ENCODE measurements at regions not wholly inside any gene's neighbourhood (a gene's known extent, or its start where the extent isn't known, plus 50 kb on each side); places are given as distances from the start of the nearest gene placed in this dataset.

GRCh38 chr16:86756882-86757703 lies 178.7 kb downstream of the FOXL1 start:
- no peak overlapping the region for H3K4me3 ChIP-seq (ENCODE audit: low read length)
- no peaks in the 10 kb centered on the region for H3K36me3 ChIP-seq (ENCODE audit: control insufficient read depth, insufficient read depth, low read length)
- no peaks in the 10 kb centered on the region for H3K4me1 ChIP-seq (ENCODE audit: control insufficient read depth, insufficient read depth, low read length)
- DNase-seq (ENCODE audit: low read depth, low spot score), result no peak
- no peak overlapping the region for H3K27ac ChIP-seq (ENCODE audit: low read length)
- H3K27me3 ChIP-seq (ENCODE audit: control insufficient read depth, insufficient read depth, low read length), result no peaks in the 10 kb centered on the region
- no CpG with 5 or more reads among the region's 12 CpGs for WGBS (ENCODE audit: insufficient coverage, insufficient read length)
- H3K9me3 ChIP-seq (ENCODE audit: control insufficient read depth, insufficient read depth, low read length), result no peaks in the 10 kb centered on the region

GRCh38 chr16:86757704-86758040 lies 179.3 kb downstream of the FOXL1 start:
- Histone ChIP-seq H3K36me3 (ENCODE audit: control insufficient read depth, insufficient read depth, low read length) (no peaks in the 10 kb centered on the region), H3K4me1 (ENCODE audit: control insufficient read depth, insufficient read depth, low read length) (no peaks in the 10 kb centered on the region), H3K27me3 (ENCODE audit: control insufficient read depth, insufficient read depth, low read length) (no peaks in the 10 kb centered on the region), H3K4me3 (ENCODE audit: low read length) (no peak overlapping the region), H3K27ac (ENCODE audit: low read length) (no peak overlapping the region), H3K9me3 (ENCODE audit: control insufficient read depth, insufficient read depth, low read length) (no peaks in the 10 kb centered on the region)
- no peak for DNase-seq (ENCODE audit: low read depth, low spot score)
- WGBS (ENCODE audit: insufficient coverage, insufficient read length), result no CpG with 5 or more reads among the region's 3 CpGs

- Histone ChIP-seq H3K4me1 (ENCODE audit: control insufficient read depth, insufficient read depth, low read length) (no peaks in the 10 kb centered on the region), H3K9me3 (ENCODE audit: control insufficient read depth, insufficient read depth, low read length) (no peaks in the 10 kb centered on the region), H3K27ac (ENCODE audit: low read length) (no peak overlapping the region), H3K4me3 (ENCODE audit: low read length) (no peak overlapping the region), H3K27me3 (ENCODE audit: control insufficient read depth, insufficient read depth, low read length) (no peaks in the 10 kb centered on the region), H3K36me3 (ENCODE audit: control insufficient read depth, insufficient read depth, low read length) (no peaks in the 10 kb centered on the region)
- WGBS (ENCODE audit: insufficient coverage, insufficient read length), result no CpG with 5 or more reads among the region's 8 CpGs
- no peak for DNase-seq (ENCODE audit: low read depth, low spot score)
Observed at GRCh38 chr16:86758932-86759331, 180.6 kb downstream of the FOXL1 start.

- H3K36me3 ChIP-seq (ENCODE audit: control insufficient read depth, insufficient read depth, low read length), result no peaks in the 10 kb centered on the region
- WGBS (ENCODE audit: insufficient coverage, insufficient read length), result no CpG with 5 or more reads among the region's 29 CpGs
- H3K9me3 ChIP-seq (ENCODE audit: control insufficient read depth, insufficient read depth, low read length), result no peaks in the 10 kb centered on the region
- no peaks in the 10 kb centered on the region for H3K27me3 ChIP-seq (ENCODE audit: control insufficient read depth, insufficient read depth, low read length)
- H3K4me3 ChIP-seq (ENCODE audit: low read length), result no peak overlapping the region
- no peaks in the 10 kb centered on the region for H3K4me1 ChIP-seq (ENCODE audit: control insufficient read depth, insufficient read depth, low read length)
- peak; percentile 58 for DNase-seq (ENCODE audit: low read depth, low spot score)
- no peak overlapping the region for H3K27ac ChIP-seq (ENCODE audit: low read length)
Observed at GRCh38 chr16:86761111-86762031, 183.0 kb downstream of the FOXL1 start.

- Histone ChIP-seq H3K27ac (ENCODE audit: low read length) (no peak overlapping the region), H3K9me3 (ENCODE audit: control insufficient read depth, insufficient read depth, low read length) (no peaks in the 10 kb centered on the region), H3K36me3 (ENCODE audit: control insufficient read depth, insufficient read depth, low read length) (no peaks in the 10 kb centered on the region), H3K4me1 (ENCODE audit: control insufficient read depth, insufficient read depth, low read length) (no peaks in the 10 kb centered on the region), H3K4me3 (ENCODE audit: low read length) (no peak overlapping the region), H3K27me3 (ENCODE audit: control insufficient read depth, insufficient read depth, low read length) (no peaks in the 10 kb centered on the region)
- WGBS (ENCODE audit: insufficient coverage, insufficient read length), result no CpG with 5 or more reads among the region's 9 CpGs
- no peak for DNase-seq (ENCODE audit: low read depth, low spot score)
Observed at GRCh38 chr16:86762095-86762494, 183.7 kb downstream of the FOXL1 start.

GRCh38 chr16:86763819-86764218 lies 185.5 kb downstream of the FOXL1 start:
- no peak overlapping the region for H3K4me3 ChIP-seq (ENCODE audit: low read length)
- no peaks in the 10 kb centered on the region for H3K9me3 ChIP-seq (ENCODE audit: control insufficient read depth, insufficient read depth, low read length)
- DNase-seq (ENCODE audit: low read depth, low spot score), result no peak
- no peaks in the 10 kb centered on the region for H3K27me3 ChIP-seq (ENCODE audit: control insufficient read depth, insufficient read depth, low read length)
- H3K4me1 ChIP-seq (ENCODE audit: control insufficient read depth, insufficient read depth, low read length), result no peaks in the 10 kb centered on the region
- no CpG with 5 or more reads among the region's 12 CpGs for WGBS (ENCODE audit: insufficient coverage, insufficient read length)
- H3K36me3 ChIP-seq (ENCODE audit: control insufficient read depth, insufficient read depth, low read length), result no peaks in the 10 kb centered on the region
- H3K27ac ChIP-seq (ENCODE audit: low read length), result no peak overlapping the region

- WGBS (ENCODE audit: insufficient coverage, insufficient read length), result no CpG with 5 or more reads among the region's 4 CpGs
- no peak for DNase-seq (ENCODE audit: low read depth, low spot score)
- H3K9me3 ChIP-seq (ENCODE audit: control insufficient read depth, insufficient read depth, low read length), result no peaks in the 10 kb centered on the region
- H3K27me3 ChIP-seq (ENCODE audit: control insufficient read depth, insufficient read depth, low read length), result no peaks in the 10 kb centered on the region
- no peaks in the 10 kb centered on the region for H3K36me3 ChIP-seq (ENCODE audit: control insufficient read depth, insufficient read depth, low read length)
- H3K27ac ChIP-seq (ENCODE audit: low read length), result no peak overlapping the region
- H3K4me1 ChIP-seq (ENCODE audit: control insufficient read depth, insufficient read depth, low read length), result no peaks in the 10 kb centered on the region
- H3K4me3 ChIP-seq (ENCODE audit: low read length), result no peak overlapping the region
Observed at GRCh38 chr16:86764551-86764950, 186.2 kb downstream of the FOXL1 start.

GRCh38 chr16:86765389-86766026 lies 187.2 kb downstream of the FOXL1 start:
- Histone ChIP-seq H3K36me3 (ENCODE audit: control insufficient read depth, insufficient read depth, low read length) (no peaks in the 10 kb centered on the region), H3K27me3 (ENCODE audit: control insufficient read depth, insufficient read depth, low read length) (no peaks in the 10 kb centered on the region), H3K9me3 (ENCODE audit: control insufficient read depth, insufficient read depth, low read length) (no peaks in the 10 kb centered on the region), H3K27ac (ENCODE audit: low read length) (no peak overlapping the region), H3K4me1 (ENCODE audit: control insufficient read depth, insufficient read depth, low read length) (no peaks in the 10 kb centered on the region), H3K4me3 (ENCODE audit: low read length) (no peak overlapping the region)
- no CpG with 5 or more reads among the region's 6 CpGs for WGBS (ENCODE audit: insufficient coverage, insufficient read length)
- no peak for DNase-seq (ENCODE audit: low read depth, low spot score)

GRCh38 chr16:86766700-86767099 lies 188.4 kb downstream of the FOXL1 start:
- H3K9me3 ChIP-seq (ENCODE audit: control insufficient read depth, insufficient read depth, low read length), result no peaks in the 10 kb centered on the region
- no CpG with 5 or more reads among the region's 2 CpGs for WGBS (ENCODE audit: insufficient coverage, insufficient read length)

GRCh38 chr16:86768228-86768791 lies 190.0 kb downstream of the FOXL1 start:
- no peaks in the 10 kb centered on the region for H3K36me3 ChIP-seq (ENCODE audit: control insufficient read depth, insufficient read depth, low read length)
- H3K27me3 ChIP-seq (ENCODE audit: control insufficient read depth, insufficient read depth, low read length), result no peaks in the 10 kb centered on the region
- H3K4me1 ChIP-seq (ENCODE audit: control insufficient read depth, insufficient read depth, low read length), result no peaks in the 10 kb centered on the region
- DNase-seq (ENCODE audit: low read depth, low spot score), result no peak
- H3K27ac ChIP-seq (ENCODE audit: low read length), result no peak overlapping the region
- H3K9me3 ChIP-seq (ENCODE audit: control insufficient read depth, insufficient read depth, low read length), result no peaks in the 10 kb centered on the region
- no CpG with 5 or more reads among the region's 13 CpGs for WGBS (ENCODE audit: insufficient coverage, insufficient read length)
- H3K4me3 ChIP-seq (ENCODE audit: low read length), result no peak overlapping the region

More at GRCh38 chr16:86766700-86767099, 188.4 kb downstream of the FOXL1 start:
- Histone ChIP-seq H3K27me3 (ENCODE audit: control insufficient read depth, insufficient read depth, low read length) (no peaks in the 10 kb centered on the region), H3K4me1 (ENCODE audit: control insufficient read depth, insufficient read depth, low read length) (no peaks in the 10 kb centered on the region), H3K27ac (ENCODE audit: low read length) (no peak overlapping the region), H3K4me3 (ENCODE audit: low read length) (no peak overlapping the region), H3K36me3 (ENCODE audit: control insufficient read depth, insufficient read depth, low read length) (no peaks in the 10 kb centered on the region)
- DNase-seq (ENCODE audit: low read depth, low spot score), result no peak

Measured in iPS DF 6.9 (cell line).